Stimulated activated CD4-positive, alpha-beta T cell treated with anti-CD3 and anti-CD28 coated beads, TNF-alpha, amount 100 ng/mL, for 4 hours (primary cell): ENCODE measurements at regions not wholly inside any gene's neighbourhood (a gene's known extent, or its start where the extent isn't known, plus 50 kb on each side); places are given as distances from the start of the nearest gene placed in this dataset.

ENCODE experiments used
- DNase-seq, 3 experiments: peaks; one replicate each; pipeline ENCODE4 v3.0.0-alpha.2; 2020; ENCODE audit warnings: low read depth in 3 of 3

DNA sequence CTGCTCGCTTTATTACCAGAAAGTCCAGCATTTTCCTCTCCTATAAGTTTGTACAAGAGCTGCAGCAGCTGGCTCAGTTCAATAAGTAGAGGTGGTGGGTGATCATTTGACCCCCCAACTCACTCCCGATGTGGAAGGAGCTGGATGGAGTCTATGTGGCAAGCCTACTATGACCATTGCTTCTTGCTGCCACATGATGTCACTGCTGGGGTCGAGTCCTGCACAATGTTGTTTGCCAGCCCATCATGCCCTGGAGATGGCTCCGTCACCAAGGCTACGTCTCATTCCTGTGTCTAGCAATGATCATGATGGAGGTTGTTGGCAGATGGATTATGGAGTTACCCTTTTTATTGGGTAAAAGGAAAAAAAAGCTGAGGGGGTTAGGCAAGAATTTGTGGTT lies 266.3 kb downstream of the PSAT1 start:
- DNase-seq: no peak

DNA sequence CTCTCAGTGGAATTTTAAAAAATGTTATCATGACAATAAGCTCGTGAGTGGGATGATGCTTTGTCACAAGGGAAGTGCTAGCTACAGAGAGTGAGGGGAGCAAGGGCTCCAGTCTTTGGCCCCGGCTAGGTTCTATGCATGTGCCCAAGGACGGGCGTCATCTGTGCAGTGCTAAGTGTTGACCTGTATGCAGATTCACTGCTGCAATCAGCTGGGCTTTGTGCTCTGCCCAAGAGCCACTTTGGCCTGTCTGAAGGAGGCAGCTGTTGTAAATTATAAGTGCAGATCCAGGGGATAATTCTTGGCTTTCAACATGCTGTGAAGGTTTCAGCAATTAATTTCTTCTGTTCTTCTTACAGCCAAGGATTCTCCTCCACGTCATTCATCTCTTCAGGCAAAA lies 268.6 kb downstream of the PSAT1 start:
- DNase-seq: no peak

DNA sequence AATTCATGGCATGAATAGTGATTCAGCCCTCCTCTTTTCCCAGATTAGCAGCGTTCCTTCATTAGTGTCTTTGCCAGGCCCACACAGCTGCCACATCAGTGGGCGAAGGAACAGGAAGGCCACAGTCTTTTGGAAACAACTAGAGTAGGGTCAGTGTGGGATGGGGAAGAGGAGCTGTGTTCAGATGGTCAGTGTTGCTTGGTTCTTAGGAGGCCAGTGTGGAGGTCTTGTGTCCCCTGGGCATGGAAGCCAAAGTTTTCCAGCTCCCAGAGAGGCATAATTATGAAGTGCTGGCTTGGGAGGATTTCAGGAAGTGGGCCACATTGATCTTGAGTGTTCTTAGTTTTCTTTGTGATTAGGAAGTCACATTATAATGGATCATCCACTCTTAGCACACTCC lies 269.6 kb downstream of the PSAT1 start:
- DNase-seq: no peak

DNA sequence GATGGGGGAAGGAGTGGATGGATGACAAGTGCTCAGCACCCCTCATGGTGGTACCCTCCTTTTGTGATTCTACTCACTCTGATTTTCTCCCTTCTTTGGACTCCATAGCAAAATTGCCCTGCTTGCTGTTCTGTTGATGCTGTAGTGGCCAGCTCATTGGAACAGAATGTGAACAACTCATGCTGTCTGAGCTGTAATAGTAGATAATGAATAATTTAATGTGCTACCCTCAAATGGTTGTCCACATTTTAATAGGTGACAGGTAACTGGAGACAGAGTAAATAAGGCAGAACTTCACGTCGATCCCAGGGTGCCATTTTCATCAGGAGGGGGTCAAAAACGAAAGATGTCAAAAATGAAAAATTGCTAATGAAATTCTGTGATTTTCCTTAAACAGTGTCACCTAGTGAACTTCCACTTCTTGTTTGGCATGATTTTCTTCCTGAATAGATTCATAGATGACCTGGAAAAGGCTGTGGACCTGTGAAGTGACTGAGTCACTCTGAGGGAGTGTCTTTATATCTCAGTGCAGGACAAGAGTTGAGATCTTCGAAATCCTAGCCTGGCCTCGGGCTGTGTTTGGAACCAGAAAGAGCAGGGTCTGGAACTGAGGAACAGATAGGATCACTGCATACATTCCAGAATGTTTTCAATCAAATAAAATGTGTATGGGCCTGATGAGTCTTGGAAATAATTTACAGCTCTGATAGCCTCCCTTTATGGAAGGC lies 270.2 kb downstream of the PSAT1 start:
- DNase-seq: no peak

DNA sequence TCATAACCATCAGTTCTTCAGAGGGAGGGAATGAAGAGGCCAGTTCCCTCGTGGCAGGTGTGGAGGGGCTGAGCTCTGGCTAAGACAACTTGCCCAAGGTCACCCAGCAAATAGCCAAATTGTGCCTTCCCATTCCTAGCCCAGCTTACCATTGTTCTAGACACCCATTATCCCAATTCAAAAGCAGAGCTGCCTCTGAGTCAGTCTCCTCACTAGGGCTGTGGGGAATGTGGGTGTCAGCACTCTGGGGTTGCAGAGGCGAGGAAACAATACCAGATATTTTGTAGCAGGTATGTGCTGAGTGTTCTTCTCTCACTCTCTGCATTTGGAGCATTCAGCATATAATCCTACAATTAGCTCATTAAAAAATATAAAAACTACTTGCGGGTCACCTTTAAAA lies 270.8 kb downstream of the PSAT1 start:
- no peak for DNase-seq

DNA sequence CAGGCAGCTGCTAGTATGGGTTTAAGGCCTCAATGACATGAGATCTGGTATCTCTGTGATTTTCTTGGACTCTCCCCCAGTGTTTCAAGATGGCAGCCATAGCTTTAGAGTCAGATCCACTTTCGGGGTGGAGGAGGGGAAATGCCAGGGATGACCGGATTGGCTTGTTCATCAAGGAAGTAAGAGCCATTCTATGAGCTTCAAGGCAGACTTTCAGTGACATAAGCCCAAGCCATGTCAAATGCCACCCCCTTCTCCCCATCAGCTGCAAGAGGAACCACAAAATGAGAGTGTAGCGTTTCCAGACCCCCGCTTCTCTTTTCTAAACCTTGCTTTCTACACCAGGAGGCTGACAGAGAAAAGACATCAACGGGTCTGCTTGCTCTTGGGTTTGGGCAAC lies 271.8 kb downstream of the PSAT1 start:
- no peak for DNase-seq

DNA sequence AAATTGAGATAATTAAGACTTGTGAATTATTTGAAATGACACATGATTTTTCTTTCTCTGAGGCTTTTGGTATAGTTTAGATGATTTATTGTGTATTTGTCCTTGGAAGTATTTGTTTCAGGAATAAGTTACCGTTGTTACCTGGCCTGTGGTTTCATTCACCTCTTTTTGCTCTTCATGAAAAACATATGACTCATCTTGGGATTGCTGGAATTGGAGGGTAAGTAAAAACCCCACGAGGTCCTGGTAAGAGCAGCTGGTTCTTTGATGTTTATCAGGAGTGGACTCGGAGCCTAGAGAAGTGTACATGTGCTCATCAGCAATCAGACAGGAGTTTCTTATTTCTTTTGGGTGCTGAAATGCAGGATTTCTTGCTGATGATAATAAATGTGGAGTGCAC lies 275.3 kb downstream of the PSAT1 start:
- DNase-seq: no peak

DNA sequence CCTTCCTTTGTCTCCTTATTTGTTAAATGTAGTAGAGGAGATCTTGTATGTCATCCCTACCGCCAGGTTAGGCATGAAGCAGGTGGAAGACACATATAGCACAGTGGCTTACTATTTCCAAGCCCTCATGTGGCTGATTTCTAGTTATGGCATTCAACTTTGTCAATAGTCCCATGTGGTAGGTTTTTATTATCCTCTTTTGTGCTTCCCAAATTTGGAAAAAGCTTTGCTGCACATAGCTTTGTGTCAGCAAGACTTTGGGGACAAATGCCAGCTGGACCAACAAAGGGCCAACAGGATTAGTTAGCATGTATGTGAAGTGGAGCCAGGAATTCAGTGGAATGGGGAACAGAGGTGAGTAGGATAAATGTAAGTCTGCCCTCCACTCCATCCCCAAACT lies 276.3 kb downstream of the PSAT1 start:
- no peak for DNase-seq

DNA sequence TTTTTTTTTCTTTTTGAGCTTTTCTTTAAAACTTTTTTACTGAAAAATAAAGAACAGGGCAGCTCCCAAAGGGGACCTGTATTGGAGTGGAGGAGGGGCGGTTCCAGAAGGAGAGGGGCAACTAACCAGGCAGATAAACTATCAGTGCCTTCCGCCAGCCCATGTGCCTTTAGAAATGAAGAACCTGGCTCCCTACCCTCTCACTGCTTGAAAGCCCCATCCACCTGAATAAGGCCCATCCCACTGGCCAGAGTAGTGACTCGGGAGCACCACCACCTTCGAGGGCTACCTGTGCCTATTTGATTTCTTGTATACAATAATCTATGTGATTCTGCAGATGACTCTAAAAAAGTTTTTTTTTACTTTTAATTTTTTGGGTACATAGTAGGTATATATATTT lies 276.7 kb downstream of the PSAT1 start:
- DNase-seq: no peak

DNA sequence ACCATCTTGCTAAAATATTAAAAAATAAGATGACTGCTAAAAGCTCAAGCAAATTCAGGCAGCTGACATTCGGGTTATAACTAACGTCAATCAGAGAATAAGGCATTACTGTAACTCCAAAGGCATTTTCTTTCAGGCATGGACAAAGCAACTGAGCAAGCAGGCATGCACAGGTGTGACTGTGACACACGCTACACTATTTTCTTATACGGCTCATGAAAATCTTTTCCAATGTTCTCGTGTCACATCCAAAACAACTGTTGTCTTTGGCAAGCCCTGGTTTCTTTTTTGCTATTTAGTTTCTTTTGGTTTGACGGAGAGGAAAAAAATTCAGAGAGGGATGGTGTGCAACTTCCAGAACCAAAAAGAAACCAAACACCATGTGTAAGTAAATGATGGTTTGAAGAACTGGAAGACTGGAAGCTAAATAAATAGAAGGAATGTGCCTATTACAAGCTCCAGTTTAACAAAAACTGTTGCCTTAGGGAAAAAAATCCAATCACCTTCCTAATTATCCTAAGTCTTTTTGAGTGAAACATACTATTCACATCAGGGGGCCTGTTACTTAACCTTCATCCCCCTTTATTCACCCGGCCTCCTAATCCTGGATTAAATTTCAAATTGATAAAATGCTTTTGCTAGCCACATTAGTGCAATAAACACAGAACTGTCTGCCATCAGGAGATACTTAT lies 277.6 kb downstream of the PSAT1 start:
- DNase-seq: no peak

DNA sequence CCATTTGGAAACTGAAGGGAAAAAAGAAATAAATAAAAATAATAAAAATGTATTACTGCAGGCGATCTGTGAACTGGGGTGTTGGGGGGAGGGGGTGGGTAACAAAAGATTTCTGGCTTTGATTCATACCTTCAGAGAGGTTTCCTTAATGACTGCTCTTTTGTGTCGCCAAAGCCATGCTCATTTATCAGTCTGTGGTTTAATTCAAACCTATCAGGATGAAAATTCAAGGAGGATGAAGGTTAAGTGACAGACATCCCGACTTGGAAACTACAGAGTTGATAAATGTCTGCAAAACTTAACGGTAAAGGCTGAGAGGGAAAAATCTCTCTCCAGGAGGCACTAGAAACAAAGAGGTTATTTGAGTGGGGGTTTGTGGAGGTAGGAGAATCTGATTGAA lies 278.2 kb downstream of the PSAT1 start:
- DNase-seq: no peak

DNA sequence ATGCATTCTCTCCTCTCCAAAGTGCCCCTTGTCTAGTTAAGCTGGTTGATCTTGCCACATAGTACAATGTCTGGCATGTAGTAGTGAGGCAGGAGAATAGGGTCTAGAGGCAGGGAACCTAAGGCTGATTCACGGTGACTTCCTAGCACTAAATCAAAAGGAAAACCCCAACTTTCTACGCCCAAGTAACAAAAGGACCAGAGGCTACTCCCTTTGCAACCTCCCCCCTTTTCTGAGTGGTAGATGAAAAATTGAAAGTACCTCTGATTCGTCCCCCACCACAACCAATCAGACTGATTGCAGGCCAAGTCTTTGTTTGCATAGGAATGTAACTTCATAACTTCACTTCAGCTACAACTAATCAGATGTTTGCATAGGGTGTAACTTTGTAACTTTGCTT lies 278.8 kb downstream of the PSAT1 start:
- DNase-seq: no peak

DNA sequence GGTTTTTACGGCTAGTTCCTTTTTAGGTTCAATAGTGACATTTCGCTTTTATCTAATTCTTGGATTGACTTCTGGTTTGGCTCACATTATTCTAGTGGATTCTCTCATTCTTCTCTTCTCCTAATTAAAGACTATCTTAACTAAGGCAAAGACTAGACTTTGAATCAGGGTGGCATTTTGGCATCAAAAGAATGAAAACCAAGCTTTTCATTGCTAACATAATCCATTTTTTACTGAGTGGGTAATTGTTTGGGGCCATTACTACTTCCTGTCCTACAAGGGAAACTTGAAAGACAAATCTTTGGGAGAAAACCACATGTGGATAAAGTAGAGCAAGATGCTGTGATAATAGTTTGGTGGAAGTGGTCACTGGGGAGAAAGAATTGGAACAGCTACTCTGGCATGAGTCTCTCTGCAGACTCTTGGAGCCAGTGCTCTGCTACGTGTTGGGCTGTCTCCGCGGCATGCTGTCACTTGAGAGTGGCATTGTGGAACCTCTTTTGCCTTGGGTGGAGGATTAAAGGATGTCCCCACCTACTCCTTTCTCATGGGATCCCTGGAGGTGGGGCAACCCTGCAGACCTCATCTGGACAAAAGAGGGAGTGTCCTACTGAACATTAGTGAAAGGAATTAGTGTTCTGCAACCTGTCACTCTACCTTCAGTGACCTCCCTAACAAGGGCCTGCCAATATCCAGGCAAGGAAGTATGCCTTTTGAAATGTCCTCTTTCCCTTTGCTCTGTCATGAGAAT lies 280.4 kb downstream of the PSAT1 start:
- no peak for DNase-seq

DNA sequence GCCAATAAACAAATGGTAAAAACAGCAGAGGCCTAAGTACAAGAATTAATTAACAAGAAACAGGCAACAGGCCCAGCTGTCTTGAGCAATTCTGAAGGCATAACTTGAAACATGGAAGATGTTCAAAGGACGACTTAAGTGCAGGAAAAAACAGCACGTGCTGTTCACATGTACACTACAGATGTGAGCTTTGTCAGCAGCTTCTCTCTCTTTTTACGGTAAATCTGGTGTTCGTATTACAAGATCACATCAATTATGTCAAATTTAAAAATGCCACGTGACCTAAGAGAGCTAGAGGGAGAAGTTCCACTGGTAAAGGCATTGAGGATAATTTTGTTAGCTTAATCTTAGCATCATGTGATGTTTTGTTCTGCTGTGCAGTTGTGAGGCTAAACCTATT lies 281.1 kb downstream of the PSAT1 start:
- no peak for DNase-seq

DNA sequence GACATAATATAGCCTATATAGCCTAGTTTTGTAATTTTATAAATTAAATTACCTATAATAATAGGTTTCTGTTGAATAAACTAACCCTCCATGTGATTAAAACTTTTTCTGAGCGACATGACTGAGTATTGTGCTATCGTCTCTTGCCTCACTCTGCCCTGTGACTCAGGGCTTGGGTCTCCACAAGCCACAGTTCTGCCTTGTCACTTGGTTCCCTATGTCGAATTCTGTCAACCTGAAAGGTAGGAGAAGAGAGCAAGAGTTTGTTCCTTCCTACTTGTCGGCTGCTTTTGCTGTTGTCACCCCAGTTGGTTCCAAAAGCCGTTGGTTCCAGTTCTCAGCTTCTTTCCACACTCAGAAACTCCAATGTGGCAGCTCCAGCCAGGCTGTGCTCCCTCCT lies 285.9 kb downstream of the PSAT1 start:
- DNase-seq: no peak

DNA sequence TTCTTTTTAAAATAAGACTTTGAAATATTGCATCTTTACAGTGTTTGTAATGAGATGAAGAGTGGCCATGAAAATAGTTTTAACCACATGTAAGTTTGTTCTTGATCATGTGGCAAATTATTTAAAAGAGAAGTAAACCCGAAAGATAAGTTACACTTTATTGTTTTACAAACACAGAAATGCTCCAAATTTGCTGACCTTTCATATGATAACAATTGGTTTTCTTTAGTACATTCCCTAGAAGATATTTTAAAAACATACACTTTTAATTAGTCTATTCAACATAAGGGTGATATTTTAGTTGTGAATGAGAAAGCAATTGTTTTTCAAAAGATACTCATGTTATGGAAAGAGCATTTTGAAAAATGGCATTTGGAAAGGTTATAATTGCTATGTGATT lies 287.7 kb downstream of the PSAT1 start:
- DNase-seq: no peak

DNA sequence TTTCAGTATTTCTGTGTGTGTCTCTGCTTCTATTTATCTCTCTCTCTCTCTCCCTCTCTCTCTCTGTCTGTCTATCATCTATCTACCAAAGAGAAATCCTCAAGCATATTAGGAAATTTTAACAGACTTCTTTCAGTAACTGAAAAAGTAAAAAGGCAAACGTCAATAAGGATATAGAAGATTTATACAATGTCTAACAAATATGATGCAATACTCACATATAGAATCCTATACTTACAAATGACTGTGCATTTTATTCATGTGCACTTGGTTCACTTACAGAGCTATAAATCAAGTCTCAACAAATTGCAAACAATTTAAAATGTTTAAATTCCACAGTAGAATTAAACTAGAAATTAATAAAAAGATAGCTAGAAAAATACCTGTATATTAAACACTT lies 289.0 kb downstream of the PSAT1 start:
- no peak for DNase-seq

DNA sequence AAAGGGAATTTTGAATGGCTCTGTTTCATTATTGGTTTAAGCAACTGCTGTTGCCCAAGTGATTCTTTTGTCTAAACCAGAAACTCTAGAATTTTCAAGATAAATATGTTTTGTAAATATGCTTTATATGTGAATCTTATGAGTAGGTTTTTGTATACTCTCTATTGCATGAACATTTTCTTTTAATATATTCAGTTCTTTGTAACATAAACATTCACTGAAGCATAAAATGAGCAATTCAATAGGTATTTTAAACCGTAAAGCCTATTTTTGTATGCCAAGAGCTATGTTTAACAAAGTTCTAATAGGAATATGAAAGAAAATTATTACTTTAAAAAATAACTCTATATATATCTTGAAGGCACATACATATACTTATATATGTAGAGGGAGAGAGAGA lies 293.1 kb downstream of the PSAT1 start:
- DNase-seq: no peak

DNA sequence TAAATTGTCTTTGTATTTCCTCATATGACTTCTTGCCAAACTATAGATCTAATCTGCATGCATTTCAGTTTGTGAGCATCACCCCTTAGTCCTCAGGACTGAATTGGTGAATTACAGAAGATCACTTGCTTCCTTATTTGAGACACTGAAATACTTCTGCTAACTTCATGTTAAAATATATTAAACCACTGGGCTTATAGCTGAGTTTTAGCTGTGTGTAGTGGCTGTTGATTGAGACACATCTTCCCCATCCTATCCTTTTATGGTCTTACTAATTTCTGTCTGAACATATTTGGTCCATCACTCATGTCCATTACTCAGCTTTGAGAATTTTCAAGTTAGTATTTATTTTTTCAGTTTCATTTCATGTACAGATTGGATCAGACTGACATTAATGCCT lies 295.9 kb downstream of the PSAT1 start:
- no peak for DNase-seq

DNA sequence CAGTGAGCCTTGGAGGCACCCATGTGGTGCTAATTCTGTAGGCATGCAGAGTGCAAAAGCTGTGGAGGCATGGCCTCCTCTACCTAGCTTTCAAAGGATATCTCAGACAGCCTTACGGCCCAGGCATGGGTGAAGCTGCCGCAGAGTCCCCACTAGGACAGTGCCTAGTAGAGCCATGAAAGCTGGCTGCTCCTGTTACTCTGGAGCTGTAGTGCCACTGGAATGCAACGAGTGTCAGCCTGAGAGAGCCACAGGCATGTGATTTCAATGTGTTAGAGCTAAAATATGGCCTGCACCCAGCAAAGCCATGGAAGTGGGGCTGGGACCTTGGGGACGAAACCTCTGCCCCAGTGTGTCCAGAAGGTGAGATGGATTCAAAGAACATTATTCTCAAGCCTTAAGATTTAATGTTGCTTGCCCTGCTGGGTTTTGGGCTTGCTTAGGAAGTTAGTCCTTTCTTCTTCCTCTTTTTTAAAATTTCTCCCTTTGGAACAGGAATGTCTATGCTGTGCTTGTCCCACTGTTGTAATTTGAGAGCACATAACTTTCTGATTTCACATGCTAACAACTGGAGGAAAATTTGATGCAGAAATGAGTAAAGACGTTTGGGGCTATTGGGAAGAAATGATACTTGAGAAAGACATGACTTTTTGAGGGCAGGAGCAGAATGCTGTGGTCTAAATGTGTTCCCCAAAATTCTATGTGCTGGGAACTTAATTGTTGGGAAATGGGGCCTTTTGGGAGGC lies 298.4 kb downstream of the PSAT1 start:
- DNase-seq: no peak

DNA sequence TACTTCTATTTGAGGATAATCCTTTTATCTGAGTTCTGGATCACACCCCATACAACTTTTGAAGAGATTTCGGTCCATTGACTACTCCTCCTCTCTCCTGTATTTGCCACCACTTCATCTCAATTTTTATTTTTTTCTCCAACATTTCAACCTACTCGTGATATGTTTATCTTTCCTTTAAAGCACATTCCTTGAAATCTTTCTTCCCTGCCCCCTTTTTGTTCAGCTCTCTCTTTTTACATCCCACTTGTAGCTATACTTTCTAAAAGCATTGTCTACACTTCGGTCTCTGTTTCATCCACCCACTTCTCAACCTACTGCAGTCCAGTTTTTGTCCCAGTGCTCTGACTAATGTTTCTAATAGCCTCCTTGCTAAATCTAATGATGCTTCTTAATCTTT lies 299.4 kb downstream of the PSAT1 start:
- DNase-seq: no peak

DNA sequence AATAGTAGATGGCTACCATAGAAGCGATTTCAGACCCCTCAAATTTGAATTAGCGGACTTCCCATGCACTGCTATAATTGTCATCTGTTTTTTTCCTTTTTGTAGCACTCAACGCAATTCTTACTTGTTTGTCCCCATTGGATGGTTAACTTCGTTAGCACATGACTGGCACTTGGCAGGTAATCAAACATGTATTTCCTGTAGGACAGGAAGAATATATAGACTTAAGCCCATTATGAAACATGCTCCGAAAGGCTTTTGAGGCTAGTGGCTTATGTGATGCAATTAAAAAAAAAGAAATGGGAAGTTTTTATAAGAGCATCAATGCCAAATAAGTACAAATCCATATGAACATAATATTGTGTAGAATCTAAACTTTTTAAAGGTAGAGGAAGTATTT lies 301.2 kb downstream of the PSAT1 start:
- no peak for DNase-seq
